ENCODE measurements at regions not wholly inside any gene's neighbourhood (a gene's known extent, or its start where the extent isn't known, plus 50 kb on each side); places are given as distances from the start of the nearest gene placed in this dataset.

- H3K36me3 ChIP-seq (ENCODE audit: insufficient read depth, low read length) = no peaks in the 10 kb centered on the region
- no peak overlapping the region for H3K27ac ChIP-seq (ENCODE audit: low read depth, low read length, poor library complexity, severe bottlenecking)
- no peak overlapping the region for H3K4me2 ChIP-seq (ENCODE audit: low read length)
- no peak overlapping the region for H2AFZ ChIP-seq (ENCODE audit: low read length)
- H3K27me3 ChIP-seq (ENCODE audit: insufficient read depth, low read length) = no peaks in the 10 kb centered on the region
- H3K9me3 ChIP-seq (ENCODE audit: low read length) = no peaks in the 10 kb centered on the region
- no peaks in the 10 kb centered on the region for H3K79me2 ChIP-seq (ENCODE audit: insufficient read depth, low read length)
- no peaks in the 10 kb centered on the region for H3K4me1 ChIP-seq (ENCODE audit: insufficient read depth, low read length, severe bottlenecking)
- TF ChIP-seq CTCF (IDR thresholded peaks at IDR 0.05; ENCODE audit: low read length) = no peak
- no peak for TF ChIP-seq EZH2 (IDR thresholded peaks at IDR 0.05; ENCODE audit: borderline replicate concordance, low read length)
- H3K4me3 ChIP-seq (ENCODE audit: low read depth, low read length, poor library complexity, severe bottlenecking) = no peak overlapping the region
- H3F3A ChIP-seq (ENCODE audit: insufficient read depth, low read length) = no peaks in the 10 kb centered on the region
- H4K20me1 ChIP-seq (ENCODE audit: insufficient read depth, low read length) = no peaks in the 10 kb centered on the region
- no peak overlapping the region for H3K9ac ChIP-seq (ENCODE audit: low read length)
- no peaks in the 10 kb centered on the region for H3K9me2 ChIP-seq (ENCODE audit: low read depth, low read length)
Observed at GRCh38 chr1:55363268-55363667, 148.1 kb upstream of the USP24 start.

- H3K9me3 ChIP-seq (ENCODE audit: low read length) = no peaks in the 10 kb centered on the region
- H3K79me2 ChIP-seq (ENCODE audit: insufficient read depth, low read length) = no peaks in the 10 kb centered on the region
- TF ChIP-seq CTCF (IDR thresholded peaks at IDR 0.05; ENCODE audit: low read length) = no peak
- TF ChIP-seq EZH2 (IDR thresholded peaks at IDR 0.05; ENCODE audit: borderline replicate concordance, low read length) = no peak
- no peaks in the 10 kb centered on the region for H3K4me1 ChIP-seq (ENCODE audit: insufficient read depth, low read length, severe bottlenecking)
- no peaks in the 10 kb centered on the region for H3F3A ChIP-seq (ENCODE audit: insufficient read depth, low read length)
- H4K20me1 ChIP-seq (ENCODE audit: insufficient read depth, low read length) = no peaks in the 10 kb centered on the region
- no peak overlapping the region for H2AFZ ChIP-seq (ENCODE audit: low read length)
- no peak overlapping the region for H3K9ac ChIP-seq (ENCODE audit: low read length)
- H3K36me3 ChIP-seq (ENCODE audit: insufficient read depth, low read length) = no peaks in the 10 kb centered on the region
- H3K4me2 ChIP-seq (ENCODE audit: low read length) = no peak overlapping the region
- no peaks in the 10 kb centered on the region for H3K9me2 ChIP-seq (ENCODE audit: low read depth, low read length)
- no peak overlapping the region for H3K27ac ChIP-seq (ENCODE audit: low read depth, low read length, poor library complexity, severe bottlenecking)
- H3K27me3 ChIP-seq (ENCODE audit: insufficient read depth, low read length) = no peaks in the 10 kb centered on the region
- no peak overlapping the region for H3K4me3 ChIP-seq (ENCODE audit: low read depth, low read length, poor library complexity, severe bottlenecking)
Observed at GRCh38 chr1:55362558-55362957, 147.4 kb upstream of the USP24 start.

GRCh38 chr1:55359611-55360010 is 144.4 kb upstream of the USP24 start:
- Histone ChIP-seq H3F3A (ENCODE audit: insufficient read depth, low read length) (no peaks in the 10 kb centered on the region), H3K79me2 (ENCODE audit: insufficient read depth, low read length) (no peaks in the 10 kb centered on the region), H3K27me3 (ENCODE audit: insufficient read depth, low read length) (no peaks in the 10 kb centered on the region), H3K9me3 (ENCODE audit: low read length) (no peaks in the 10 kb centered on the region), H3K4me2 (ENCODE audit: low read length) (no peak overlapping the region), H3K4me3 (ENCODE audit: low read depth, low read length, poor library complexity, severe bottlenecking) (no peak overlapping the region), H3K36me3 (ENCODE audit: insufficient read depth, low read length) (no peaks in the 10 kb centered on the region), H3K9ac (ENCODE audit: low read length) (no peak overlapping the region), H4K20me1 (ENCODE audit: insufficient read depth, low read length) (no peaks in the 10 kb centered on the region), H3K27ac (ENCODE audit: low read depth, low read length, poor library complexity, severe bottlenecking) (no peak overlapping the region), H3K4me1 (ENCODE audit: insufficient read depth, low read length, severe bottlenecking) (no peaks in the 10 kb centered on the region), H3K9me2 (ENCODE audit: low read depth, low read length) (no peaks in the 10 kb centered on the region), H2AFZ (ENCODE audit: low read length) (no peak overlapping the region)
- TF ChIP-seq CTCF (IDR thresholded peaks at IDR 0.05; ENCODE audit: low read length) = no peak
- no peak for TF ChIP-seq EZH2 (IDR thresholded peaks at IDR 0.05; ENCODE audit: borderline replicate concordance, low read length)
